Dedifferentiated amniotic fluid mesenchymal stem cell (primary cell): ENCODE measurements at regions not wholly inside any gene's neighbourhood (a gene's known extent, or its start where the extent isn't known, plus 50 kb on each side); places are given as distances from the start of the nearest gene placed in this dataset.
A peak's percentile ranks its signal among the peaks of the same experiment; 100 is the strongest.

ENCODE experiments used
- DNase-seq: peaks from one replicate; pipeline ENCODE4 v3.0.0-alpha.2; 2016; ENCODE audit errors: extremely low spot score

GRCh38 chr7:115127399-115128021, 205.6 kb downstream of the MDFIC start:
- no peak for DNase-seq

GRCh38 chr7:115125750-115126149, 203.9 kb downstream of the MDFIC start:
- no peak for DNase-seq

GRCh38 chr7:115125312-115125711, 203.4 kb downstream of the MDFIC start:
- DNase-seq: no peak

- no peak for DNase-seq
These were observed 202.6 kb downstream of the MDFIC start for GRCh38 chr7:115124409-115124939.

- DNase-seq: no peak
These were observed 201.5 kb downstream of the MDFIC start for GRCh38 chr7:115123441-115123840.

- no peak for DNase-seq
These were observed 200.5 kb downstream of the MDFIC start for GRCh38 chr7:115122388-115122787.

- DNase-seq: no peak
These were observed 195.9 kb downstream of the MDFIC start for GRCh38 chr7:115117748-115118147.

- DNase-seq: no peak
These were observed 195.2 kb downstream of the MDFIC start for GRCh38 chr7:115116773-115117715.

- no peak for DNase-seq
These were observed 191.9 kb downstream of the MDFIC start for GRCh38 chr7:115113776-115114175.

- no peak for DNase-seq
These were observed 191.2 kb downstream of the MDFIC start for GRCh38 chr7:115113131-115113530.

- DNase-seq: no peak
These were observed 188.6 kb downstream of the MDFIC start for GRCh38 chr7:115110523-115110922.

- no peak for DNase-seq
These were observed 184.4 kb downstream of the MDFIC start for GRCh38 chr7:115106316-115106715.

GRCh38 chr7:115102738-115103137, 180.8 kb downstream of the MDFIC start:
- no peak for DNase-seq

GRCh38 chr7:115101199-115101598, 179.3 kb downstream of the MDFIC start:
- DNase-seq: no peak

GRCh38 chr7:115099906-115100305, 178.0 kb downstream of the MDFIC start:
- DNase-seq: peak; percentile 69

GRCh38 chr7:115097175-115097671, 175.3 kb downstream of the MDFIC start:
- peak; percentile 41 for DNase-seq

- no peak for DNase-seq
These were observed 174.4 kb downstream of the MDFIC start for GRCh38 chr7:115096262-115096661.

GRCh38 chr7:115094163-115094562, 172.3 kb downstream of the MDFIC start:
- no peak for DNase-seq

GRCh38 chr7:115088893-115089292, 167.0 kb downstream of the MDFIC start:
- no peak for DNase-seq

- peak; percentile 78 for DNase-seq
These were observed 165.5 kb downstream of the MDFIC start for GRCh38 chr7:115087437-115087836.

GRCh38 chr7:115086146-115086841, 164.4 kb downstream of the MDFIC start:
- DNase-seq: no peak

GRCh38 chr7:115085421-115085820, 163.5 kb downstream of the MDFIC start:
- no peak for DNase-seq
